CD4-positive, alpha-beta T cell treated with Interleukin-6 for 4 hours (primary cell): ENCODE measurements at regions not wholly inside any gene's neighbourhood (a gene's known extent, or its start where the extent isn't known, plus 50 kb on each side); places are given as distances from the start of the nearest gene placed in this dataset.

Experiments
- DNase-seq: peaks from one replicate; pipeline ENCODE4 v3.0.0-alpha.2; 2020; ENCODE audit warnings: mixed read lengths

DNA sequence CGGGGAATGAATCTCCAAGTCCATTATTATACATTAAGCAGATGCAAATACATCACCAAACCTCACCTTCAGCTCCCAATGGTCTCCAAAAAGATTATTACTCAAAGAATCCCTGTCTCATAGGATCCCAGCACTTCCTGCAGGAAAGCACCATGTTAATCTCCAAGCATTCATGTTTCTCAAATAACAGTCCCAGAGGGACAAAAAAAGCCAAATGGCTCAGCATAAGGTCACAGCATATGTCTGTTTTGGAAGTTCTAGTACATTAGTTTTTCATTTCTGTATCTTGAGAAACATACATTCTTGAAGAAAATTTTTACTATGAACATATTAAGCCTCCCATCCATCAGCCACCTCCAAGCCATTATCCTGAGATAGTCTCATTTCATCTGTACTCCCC, 103.3 kb downstream of the METTL4 start:
- no peak for DNase-seq

DNA sequence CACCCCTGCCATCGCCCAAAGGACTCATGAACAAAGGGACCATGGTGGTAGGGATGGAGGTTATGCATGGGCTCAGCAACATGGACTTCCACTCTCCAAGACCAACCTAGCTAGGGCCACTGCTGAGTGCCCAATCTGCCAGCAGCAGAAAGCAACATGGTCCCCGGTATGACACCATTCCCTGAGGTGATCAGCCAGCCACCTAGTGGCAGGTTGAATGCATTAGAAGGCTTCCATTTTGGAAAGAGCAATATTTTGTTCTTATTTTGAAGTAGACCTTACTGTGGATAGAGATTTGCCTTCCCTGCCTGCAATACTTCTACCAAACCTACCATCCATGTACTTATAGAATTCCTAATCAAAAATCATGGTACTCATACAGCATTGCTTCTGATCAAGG, 99.8 kb downstream of the METTL4 start:
- no peak for DNase-seq

DNA sequence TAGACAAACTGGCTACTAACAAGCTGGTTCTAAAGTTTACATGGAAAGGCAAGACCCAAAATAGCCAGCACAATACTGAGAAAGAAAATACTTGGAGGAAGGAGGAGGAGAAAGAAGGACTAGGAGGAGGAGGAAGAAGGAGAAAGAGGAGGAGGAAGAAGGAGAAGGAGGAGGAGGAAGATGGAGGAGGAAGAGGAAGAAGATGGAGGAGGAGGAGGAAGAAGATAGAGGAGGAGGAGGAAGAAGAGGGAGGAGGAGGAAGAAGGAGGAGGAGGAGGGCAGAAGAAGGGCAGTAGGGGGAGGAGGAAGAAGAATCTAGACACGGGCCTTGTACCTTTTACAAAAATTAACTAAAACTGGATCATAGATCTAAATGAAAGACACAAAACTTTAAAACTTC, 92.6 kb downstream of the METTL4 start:
- no peak for DNase-seq

DNA sequence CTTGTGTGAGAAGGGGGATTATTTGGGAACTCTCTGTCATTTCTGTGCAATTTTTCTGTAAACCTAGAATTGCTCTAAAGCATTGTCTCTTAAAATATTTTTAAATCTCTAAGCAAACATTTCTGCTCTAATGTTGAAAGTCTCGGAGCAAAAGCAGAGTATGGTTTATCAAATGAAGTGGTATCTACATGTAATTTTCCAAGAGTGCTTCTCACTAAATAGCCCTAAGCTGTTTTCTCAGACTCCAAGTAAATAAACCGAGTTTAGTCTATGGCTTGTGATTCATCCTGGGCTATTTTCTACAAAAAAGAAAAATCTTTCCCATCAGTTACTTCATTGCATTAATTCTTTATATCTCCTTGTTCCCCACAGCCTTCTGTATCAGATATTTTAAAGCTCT, 90.8 kb downstream of the METTL4 start:
- DNase-seq = no peak

DNA sequence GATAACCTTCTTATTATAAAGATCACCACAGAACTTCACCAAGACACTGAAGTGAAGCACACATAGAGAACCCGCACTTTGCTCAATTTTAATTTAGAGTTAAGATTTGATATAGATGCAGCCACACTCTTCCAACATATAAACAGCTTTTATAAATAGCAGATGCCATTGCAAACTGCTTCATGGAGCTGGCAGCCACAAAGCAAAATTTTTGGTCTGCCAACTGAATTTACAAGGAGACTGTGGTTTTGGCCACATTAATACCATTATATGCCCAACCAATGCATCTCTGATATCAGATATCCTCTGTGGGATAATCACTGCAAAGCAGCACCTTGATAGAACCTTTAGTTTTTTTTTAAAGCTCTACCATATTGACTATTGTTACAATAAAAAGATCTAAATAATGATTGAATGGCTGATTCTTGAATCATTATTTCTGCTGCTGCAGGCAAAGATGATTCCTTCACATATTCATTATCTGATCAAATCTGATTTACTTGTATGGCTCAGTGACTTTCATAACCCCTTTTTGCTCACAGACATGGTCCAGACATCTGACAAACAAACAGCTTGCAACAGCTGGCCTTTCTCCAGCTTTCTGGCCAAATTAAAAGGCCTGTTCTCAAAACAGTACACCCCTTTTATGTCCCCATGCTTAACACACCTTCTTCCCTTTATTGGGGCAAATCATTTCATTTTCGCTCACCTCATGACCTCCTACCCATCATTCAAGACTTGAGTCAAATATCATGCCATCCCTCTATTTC, 88.4 kb downstream of the METTL4 start:
- DNase-seq = no peak

DNA sequence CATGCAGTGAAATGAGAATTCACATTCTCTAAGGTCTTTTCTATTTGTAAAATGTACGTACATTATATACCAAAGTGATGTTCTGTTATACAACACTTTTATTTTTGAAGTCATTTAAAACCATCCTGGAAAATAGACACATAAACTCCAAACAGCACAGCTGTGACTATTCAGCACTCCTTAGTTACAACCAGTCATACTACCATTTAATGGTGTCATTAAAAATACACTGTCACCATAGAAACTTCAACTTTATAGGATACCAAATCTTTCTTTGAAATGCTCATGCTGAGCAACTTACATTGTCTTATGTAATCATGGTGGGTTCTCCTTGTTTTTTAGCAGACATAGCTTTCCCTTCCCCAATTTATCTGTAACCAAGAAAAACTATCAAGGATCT, 85.3 kb downstream of the METTL4 start:
- DNase-seq = no peak

DNA sequence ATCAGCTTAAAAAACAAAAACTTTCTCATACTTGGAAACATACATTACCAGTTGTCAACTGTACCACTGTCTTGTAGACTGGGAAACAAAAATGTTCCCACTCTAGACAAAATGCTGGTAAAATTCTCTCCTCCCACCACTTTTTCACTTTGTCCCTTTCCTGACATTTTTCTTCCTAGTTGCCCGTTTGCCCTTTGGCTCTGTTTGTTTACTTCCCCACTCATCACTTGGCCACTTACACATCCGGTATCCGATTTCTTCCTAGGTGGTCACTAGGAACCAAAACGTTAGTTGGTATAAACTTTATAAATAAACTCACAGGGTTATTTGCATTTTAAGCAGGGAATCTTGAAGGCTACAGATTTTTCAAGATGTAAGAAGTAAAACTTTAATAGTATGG, 84.9 kb downstream of the METTL4 start:
- no peak for DNase-seq
